CD4-positive, alpha-beta memory T cell (primary cell): ENCODE measurements at regions not wholly inside any gene's neighbourhood (a gene's known extent, or its start where the extent isn't known, plus 50 kb on each side); places are given as distances from the start of the nearest gene placed in this dataset.

Experiments used
- CTCF ChIA-PET: fragments of 350-600 bp; sonication (Branson Sonifier 250); formaldehyde crosslinking; loops from one replicate; lab custom pipeline; 2021; ENCODE audit warnings: inconsistent platforms; ENCODE audit not compliant: partially characterized antibody; lab: Charles Lee
- POLR2A ChIA-PET: fragments of 350-600 bp; sonication (Branson Sonifier 250); formaldehyde crosslinking; loops from one replicate; lab custom pipeline; 2021; ENCODE audit not compliant: partially characterized antibody; lab: Charles Lee
- DNase-seq, 5 donors: peaks; one replicate each; pipeline versions ENCODE4 v3.0.0 to v3.0.0-alpha.2; 2020 to 2022; ENCODE audit warnings: mixed read lengths in 1 of 5
- H3K27ac ChIP-seq: one replicate; pipeline ENCODE4 v1.7.0; 2013; ENCODE audit warnings: low read depth, low read length
- H3K27me3 ChIP-seq: 2 replicates; pipeline ENCODE4 v1.7.0; 2013; ENCODE audit warnings: mild to moderate bottlenecking, low read length, moderate library complexity; ENCODE audit not compliant: insufficient read depth
- H3K36me3 ChIP-seq: 2 replicates; pipeline ENCODE4 v1.7.0; 2013; ENCODE audit warnings: mild to moderate bottlenecking, low read length, moderate library complexity; ENCODE audit not compliant: insufficient read depth
- H3K4me1 ChIP-seq: 2 replicates; pipeline ENCODE4 v1.7.0; 2013; ENCODE audit warnings: mild to moderate bottlenecking, low read length, moderate library complexity; ENCODE audit not compliant: insufficient read depth
- H3K4me3 ChIP-seq, 2 donors: one replicate each; pipeline ENCODE4 v1.7.0; 2013; ENCODE audit warnings: low read length in 2 of 2, mild to moderate bottlenecking in 1 of 2
- H3K9me3 ChIP-seq, 2 donors: one replicate each; pipeline ENCODE4 v1.7.0; 2013; ENCODE audit warnings: low read length in 2 of 2, control low read depth in 1 of 2; ENCODE audit not compliant: control insufficient read depth in 1 of 2
- H3K27ac Mint-ChIP-seq, 7 donors: one replicate each; pipeline ENCODE4 v1.8.0; 2020 to 2021; ENCODE audit warnings: mixed read lengths in 7 of 7, mild to moderate bottlenecking in 6 of 7, inconsistent platforms in 3 of 7, moderate library complexity in 3 of 7
- H3K27me3 Mint-ChIP-seq, 2 donors: one replicate each; pipeline ENCODE4 v1.8.0; 2020 to 2021; ENCODE audit warnings: mixed read lengths in 2 of 2
- H3K36me3 Mint-ChIP-seq, 2 donors: one replicate each; pipeline ENCODE4 v1.8.0; 2020 to 2021; ENCODE audit warnings: mixed read lengths in 2 of 2, inconsistent platforms in 1 of 2, mild to moderate bottlenecking in 1 of 2
- H3K4me1 Mint-ChIP-seq, 4 donors: one replicate each; pipeline ENCODE4 v1.8.0; 2020 to 2021; ENCODE audit warnings: mixed read lengths in 4 of 4, mild to moderate bottlenecking in 1 of 4
- H3K4me3 Mint-ChIP-seq, 8 donors: one replicate each; pipeline ENCODE4 v1.8.0; 2020 to 2021; ENCODE audit warnings: mixed read lengths in 8 of 8, mild to moderate bottlenecking in 7 of 8, moderate library complexity in 6 of 8, inconsistent platforms in 3 of 8
- H3K9me3 Mint-ChIP-seq, 8 donors: one replicate each; pipeline ENCODE4 v1.8.0; 2020 to 2021; ENCODE audit warnings: mixed read lengths in 8 of 8, mild to moderate bottlenecking in 5 of 8, inconsistent platforms in 3 of 8, moderate library complexity in 1 of 8
- intact Hi-C: fragments of 100-400 bp; cut with micrococcal nuclease; formaldehyde crosslinking; loops from one replicate; pipeline ENCODE4 v1.15.1; 2023

DNA sequence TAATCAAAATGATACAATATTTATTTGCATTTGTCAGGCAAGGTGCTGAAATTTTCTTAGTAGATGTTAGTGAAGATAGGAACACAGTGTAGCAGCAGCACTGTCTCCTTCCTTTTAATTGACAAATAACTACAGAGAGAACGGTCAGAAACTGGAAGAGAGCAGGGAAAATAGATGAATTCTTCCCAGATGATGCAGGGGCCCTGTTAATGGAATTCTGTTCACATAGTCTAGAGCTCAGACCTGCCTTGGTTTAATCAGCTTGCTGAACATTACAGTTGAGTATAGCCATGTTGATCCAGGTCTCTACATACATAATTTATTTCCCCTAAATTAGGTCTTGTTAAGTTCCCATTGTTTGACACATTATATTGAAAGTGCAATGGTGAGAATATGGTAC, 127.4 kb downstream of the SLC17A6 start:
- H3K4me3 ChIP-seq: no peak overlapping the region
- Mint-ChIP-seq H3K27ac (no peak overlapping the region), H3K9me3 (peaks cover 0 to 4% (median 0%) of the 10 kb centered on the region in 8 donors), H3K4me1 (no peaks in the 10 kb centered on the region), H3K4me3 (no peak overlapping the region), H3K27me3 (peaks cover 0 to 3% of the 10 kb centered on the region in 2 donors), H3K36me3 (no peaks in the 10 kb centered on the region)
- no peaks in the 10 kb centered on the region for H3K9me3 ChIP-seq
- H3K4me1 ChIP-seq: no peaks in the 10 kb centered on the region
- no peaks in the 10 kb centered on the region for H3K27me3 ChIP-seq
- no peak for DNase-seq
- intact Hi-C loops: no loop called here
- no peak overlapping the region for H3K27ac ChIP-seq
- ChIA-PET POLR2A (no interaction called here), CTCF (no interaction called here)
- H3K36me3 ChIP-seq: no peaks in the 10 kb centered on the region

DNA sequence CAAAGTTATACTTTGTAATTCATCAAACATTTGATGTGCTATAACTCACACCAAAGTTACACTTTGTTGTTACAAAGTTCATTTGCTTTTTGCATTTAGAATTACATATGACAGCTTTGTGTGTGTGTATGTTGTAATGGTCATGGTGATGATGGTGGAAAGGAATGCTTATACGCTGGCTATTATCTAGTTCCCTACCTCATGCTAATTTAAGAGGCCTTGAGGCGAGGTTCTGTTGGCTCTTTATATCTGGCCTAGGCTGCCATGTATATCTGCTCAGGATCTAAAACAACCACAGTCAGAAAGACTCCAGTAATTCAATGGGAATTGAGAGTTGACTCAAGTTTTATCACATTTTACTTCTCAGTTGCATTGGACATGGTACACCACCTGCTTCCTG, 123.4 kb downstream of the SLC17A6 start:
- Mint-ChIP-seq H3K4me3 (no peak overlapping the region), H3K4me1 (no peaks in the 10 kb centered on the region), H3K27me3 (peaks cover 0 to 3% of the 10 kb centered on the region in 2 donors), H3K9me3 (peaks cover 0 to 4% (median 0%) of the 10 kb centered on the region in 8 donors), H3K36me3 (no peaks in the 10 kb centered on the region), H3K27ac (no peak overlapping the region)
- Histone ChIP-seq H3K27ac (no peak overlapping the region), H3K4me3 (no peak overlapping the region), H3K9me3 (no peaks in the 10 kb centered on the region), H3K27me3 (no peaks in the 10 kb centered on the region), H3K4me1 (no peaks in the 10 kb centered on the region), H3K36me3 (no peaks in the 10 kb centered on the region)
- POLR2A ChIA-PET: no interaction called here
- intact Hi-C loops: no loop called here
- no peak for DNase-seq
- CTCF ChIA-PET: no interaction called here

DNA sequence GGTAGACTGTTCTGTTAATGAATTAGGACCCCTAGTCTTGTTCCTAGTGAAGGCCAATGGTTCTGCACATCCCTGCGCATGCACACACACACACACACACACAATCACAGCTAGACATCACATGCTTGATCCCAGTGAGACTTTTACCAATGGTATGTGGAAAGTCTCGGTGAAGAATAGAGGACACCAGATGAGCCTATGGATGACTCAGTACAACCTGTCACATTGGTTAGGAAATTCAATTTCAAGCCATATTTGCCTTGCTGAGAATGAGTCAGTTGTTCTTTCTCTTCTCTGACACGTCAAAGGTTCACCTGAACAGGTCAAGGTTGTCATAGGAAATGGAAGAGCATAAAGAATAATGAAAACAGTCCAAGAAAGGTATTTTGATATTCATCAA, 122.0 kb downstream of the SLC17A6 start:
- CTCF ChIA-PET: no interaction called here
- peaks cover 0 to 3% of the 10 kb centered on the region in 2 donors for H3K27me3 Mint-ChIP-seq
- H3K4me1 ChIP-seq: no peaks in the 10 kb centered on the region

DNA sequence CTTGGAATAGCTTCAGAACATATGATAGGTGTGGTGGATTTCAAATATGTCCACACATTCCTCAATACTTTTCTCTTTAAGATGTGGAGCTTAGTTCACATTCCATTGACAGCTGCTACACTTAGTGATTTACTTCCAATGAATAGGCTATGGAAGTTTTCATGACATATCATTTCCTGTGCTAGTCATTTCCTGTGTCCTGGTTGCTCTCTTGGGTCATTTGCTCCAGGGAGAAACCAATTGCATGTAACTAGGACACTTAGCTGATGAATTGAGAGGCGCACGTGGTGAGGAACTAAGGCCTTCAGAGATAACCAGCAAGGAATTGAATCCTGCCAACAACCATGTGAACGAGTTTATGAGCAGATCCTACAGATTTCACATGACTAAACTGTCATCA, 120.9 kb downstream of the SLC17A6 start:
- Histone ChIP-seq H3K36me3 (no peaks in the 10 kb centered on the region), H3K27ac (no peak overlapping the region), H3K4me1 (no peaks in the 10 kb centered on the region), H3K9me3 (no peaks in the 10 kb centered on the region), H3K27me3 (no peaks in the 10 kb centered on the region), H3K4me3 (no peak overlapping the region)
- no peaks in the 10 kb centered on the region for H3K36me3 Mint-ChIP-seq
- CTCF ChIA-PET: interaction anchor here (0.9 kb wide), 1 partner anchor 247 kb away, joined by 3 read pairs; no protein-coding TSS in a partner anchor
- no peak for DNase-seq
- no peaks in the 10 kb centered on the region for H3K4me1 Mint-ChIP-seq
- no peak overlapping the region for H3K27ac Mint-ChIP-seq
- intact Hi-C loops: no loop called here
- POLR2A ChIA-PET: no interaction called here
- no peak overlapping the region for H3K4me3 Mint-ChIP-seq
- peaks cover 0 to 4% (median 0%) of the 10 kb centered on the region in 8 donors for H3K9me3 Mint-ChIP-seq
- H3K27me3 Mint-ChIP-seq: peaks cover 0 to 1% of the 10 kb centered on the region in 2 donors

More for the DNA sequence above, 122.0 kb downstream of the SLC17A6 start:
- H3K36me3 ChIP-seq: no peaks in the 10 kb centered on the region
- POLR2A ChIA-PET: no interaction called here
- peaks cover 0 to 4% (median 0%) of the 10 kb centered on the region in 8 donors for H3K9me3 Mint-ChIP-seq
- no peaks in the 10 kb centered on the region for H3K36me3 Mint-ChIP-seq
- H3K4me3 Mint-ChIP-seq: no peak overlapping the region
- no peaks in the 10 kb centered on the region for H3K27me3 ChIP-seq
- no peak for DNase-seq
- intact Hi-C loops: no loop called here
- no peaks in the 10 kb centered on the region for H3K9me3 ChIP-seq
- H3K27ac ChIP-seq: no peak overlapping the region
- H3K4me3 ChIP-seq: no peak overlapping the region
- H3K27ac Mint-ChIP-seq: no peak overlapping the region
- no peaks in the 10 kb centered on the region for H3K4me1 Mint-ChIP-seq

DNA sequence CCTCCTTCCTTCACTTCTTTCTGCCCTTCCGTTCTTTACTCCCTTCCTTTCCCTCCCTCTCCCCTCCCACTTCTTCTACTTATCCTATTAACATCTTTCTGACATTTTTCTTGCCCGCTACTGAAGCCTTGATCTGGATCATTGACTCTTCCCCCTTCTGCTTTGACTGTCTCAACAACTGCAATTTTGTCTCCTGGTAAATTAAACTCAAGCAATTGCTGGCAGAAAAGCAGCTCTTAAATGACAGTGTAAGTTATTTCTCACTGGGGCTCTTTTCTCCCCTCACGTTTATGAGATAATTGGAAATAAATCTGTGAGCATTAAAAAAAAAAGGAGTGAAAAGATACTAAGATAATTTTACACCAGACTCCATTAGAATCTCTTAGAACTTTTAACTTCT, 120.0 kb downstream of the SLC17A6 start:
- H3K27me3 Mint-ChIP-seq: peaks cover 0 to 1% of the 10 kb centered on the region in 2 donors
- H3K27me3 ChIP-seq: no peaks in the 10 kb centered on the region
- H3K27ac ChIP-seq: no peak overlapping the region
- H3K4me3 ChIP-seq: no peak overlapping the region
- POLR2A ChIA-PET: no interaction called here
- H3K9me3 ChIP-seq: no peaks in the 10 kb centered on the region
- H3K4me1 Mint-ChIP-seq: no peaks in the 10 kb centered on the region
- no peak overlapping the region for H3K27ac Mint-ChIP-seq
- H3K36me3 ChIP-seq: no peaks in the 10 kb centered on the region
- CTCF ChIA-PET: no interaction called here
- peaks cover 0 to 2% (median 0%) of the 10 kb centered on the region in 8 donors for H3K9me3 Mint-ChIP-seq
- no peaks in the 10 kb centered on the region for H3K4me1 ChIP-seq
- intact Hi-C loops: no loop called here
- H3K4me3 Mint-ChIP-seq: no peak overlapping the region
- DNase-seq: no peak
- no peaks in the 10 kb centered on the region for H3K36me3 Mint-ChIP-seq

DNA sequence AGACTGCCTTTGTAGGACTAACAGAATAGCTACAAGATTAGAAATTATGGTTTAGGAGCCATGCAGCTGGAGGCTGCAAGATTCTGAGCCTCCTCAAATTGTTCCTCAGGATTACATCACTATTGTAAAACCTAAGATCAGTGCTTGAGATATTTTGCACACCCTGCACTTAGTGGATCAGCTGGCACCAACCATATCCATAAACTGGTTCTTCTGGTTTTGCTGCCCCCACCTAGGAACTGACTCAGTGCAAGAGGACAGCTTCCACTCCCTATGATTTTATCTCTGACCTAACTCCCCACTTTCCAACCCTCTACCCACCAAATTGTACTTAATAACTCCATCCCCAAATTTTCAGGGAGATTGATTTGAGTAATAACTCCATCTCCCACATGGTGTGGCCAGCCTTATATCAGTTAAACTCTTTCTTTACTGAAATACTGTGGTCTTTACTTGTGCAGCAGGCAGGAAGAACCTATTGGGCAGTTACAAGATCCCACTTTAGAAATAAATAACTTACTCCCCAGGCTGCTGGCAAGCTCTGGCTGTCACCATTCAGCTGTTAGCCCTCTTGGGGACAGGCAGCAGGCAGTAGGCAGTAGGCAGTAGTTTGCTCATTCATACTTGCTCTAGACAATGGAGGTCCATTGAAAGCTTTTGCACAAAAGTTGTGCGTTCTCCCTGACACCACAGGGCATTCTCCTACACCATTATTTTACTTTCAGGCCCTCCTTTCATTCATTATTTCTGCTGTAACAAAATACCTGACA, 119.0 kb downstream of the SLC17A6 start:
- Histone ChIP-seq H3K4me1 (no peaks in the 10 kb centered on the region), H3K9me3 (no peaks in the 10 kb centered on the region), H3K36me3 (no peaks in the 10 kb centered on the region), H3K4me3 (no peak overlapping the region), H3K27me3 (no peaks in the 10 kb centered on the region), H3K27ac (no peak overlapping the region)
- intact Hi-C loops: no loop called here
- H3K36me3 Mint-ChIP-seq: no peaks in the 10 kb centered on the region
- no peak overlapping the region for H3K27ac Mint-ChIP-seq
- no peak overlapping the region for H3K4me3 Mint-ChIP-seq
- no peaks in the 10 kb centered on the region for H3K4me1 Mint-ChIP-seq
- ChIA-PET CTCF (no interaction called here), POLR2A (no interaction called here)
- H3K9me3 Mint-ChIP-seq: no peaks in the 10 kb centered on the region
- peaks cover 0 to 1% of the 10 kb centered on the region in 2 donors for H3K27me3 Mint-ChIP-seq
- no peak for DNase-seq

DNA sequence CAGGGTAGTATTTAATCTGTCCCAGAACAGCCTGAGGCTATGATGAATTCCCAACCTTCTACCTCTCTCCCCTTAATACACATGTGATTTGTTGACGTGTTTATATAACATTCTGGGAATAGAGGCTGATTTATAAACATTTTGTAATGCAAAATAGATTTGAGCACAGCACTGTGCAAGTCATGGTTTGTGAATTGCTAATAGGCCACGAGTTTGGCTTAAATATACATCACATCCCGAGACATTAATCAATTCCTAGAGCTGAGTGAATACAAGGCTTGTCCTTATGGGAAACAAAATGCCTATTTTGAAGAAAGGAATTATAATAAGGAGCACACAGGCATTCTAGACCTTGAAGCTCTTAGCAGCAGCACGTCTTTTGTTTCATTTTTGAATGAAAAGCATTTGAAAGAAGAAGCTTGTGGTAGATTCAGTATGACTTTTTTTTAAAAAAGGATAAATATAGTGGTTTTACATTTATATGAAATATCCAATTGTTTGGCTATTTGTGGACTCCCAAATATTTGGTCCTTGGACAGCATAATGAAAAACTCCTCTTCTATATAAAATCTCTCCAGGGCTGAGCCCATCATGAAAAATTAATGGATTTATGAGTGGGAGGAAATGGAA, 116.4 kb downstream of the SLC17A6 start:
- H3K4me1 ChIP-seq: no peaks in the 10 kb centered on the region
- H3K4me3 ChIP-seq: no peak overlapping the region
- H3K9me3 ChIP-seq: no peaks in the 10 kb centered on the region
- intact Hi-C loops: no loop called here
- no peaks in the 10 kb centered on the region for H3K27me3 Mint-ChIP-seq
- H3K36me3 ChIP-seq: no peaks in the 10 kb centered on the region
- ChIA-PET CTCF (no interaction called here), POLR2A (no interaction called here)
- H3K27me3 ChIP-seq: no peaks in the 10 kb centered on the region
- H3K27ac Mint-ChIP-seq: no peak overlapping the region
- no peak for DNase-seq
- no peaks in the 10 kb centered on the region for H3K36me3 Mint-ChIP-seq
- no peaks in the 10 kb centered on the region for H3K4me1 Mint-ChIP-seq
- H3K9me3 Mint-ChIP-seq: no peaks in the 10 kb centered on the region
- no peak overlapping the region for H3K4me3 Mint-ChIP-seq
- no peak overlapping the region for H3K27ac ChIP-seq
